ENCODE measurements at regions not wholly inside any gene's neighbourhood (a gene's known extent, or its start where the extent isn't known, plus 50 kb on each side); places are given as distances from the start of the nearest gene placed in this dataset.

DNA sequence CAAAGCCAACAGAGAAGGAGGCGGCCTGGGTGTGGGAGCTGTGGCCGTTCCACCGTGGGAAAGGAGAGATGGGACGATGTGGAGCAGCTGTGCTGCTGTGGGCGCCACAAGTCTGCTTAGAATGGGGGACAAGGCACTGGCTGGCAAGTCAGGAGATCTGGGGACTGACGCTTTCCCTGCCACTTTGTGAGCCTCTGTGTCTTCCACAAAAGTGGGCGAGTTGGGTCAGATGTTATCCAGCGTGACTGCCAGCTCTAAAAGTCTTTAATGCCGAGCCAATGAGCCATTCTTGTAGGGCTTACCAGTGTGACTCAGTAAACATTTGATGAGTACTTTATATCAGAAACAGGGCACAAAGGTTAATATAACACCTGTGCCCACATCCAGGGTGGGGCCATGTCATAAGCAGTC, 113.6 kb upstream of the MGAT5 start:
- TF ChIP-seq, protein P1, sequence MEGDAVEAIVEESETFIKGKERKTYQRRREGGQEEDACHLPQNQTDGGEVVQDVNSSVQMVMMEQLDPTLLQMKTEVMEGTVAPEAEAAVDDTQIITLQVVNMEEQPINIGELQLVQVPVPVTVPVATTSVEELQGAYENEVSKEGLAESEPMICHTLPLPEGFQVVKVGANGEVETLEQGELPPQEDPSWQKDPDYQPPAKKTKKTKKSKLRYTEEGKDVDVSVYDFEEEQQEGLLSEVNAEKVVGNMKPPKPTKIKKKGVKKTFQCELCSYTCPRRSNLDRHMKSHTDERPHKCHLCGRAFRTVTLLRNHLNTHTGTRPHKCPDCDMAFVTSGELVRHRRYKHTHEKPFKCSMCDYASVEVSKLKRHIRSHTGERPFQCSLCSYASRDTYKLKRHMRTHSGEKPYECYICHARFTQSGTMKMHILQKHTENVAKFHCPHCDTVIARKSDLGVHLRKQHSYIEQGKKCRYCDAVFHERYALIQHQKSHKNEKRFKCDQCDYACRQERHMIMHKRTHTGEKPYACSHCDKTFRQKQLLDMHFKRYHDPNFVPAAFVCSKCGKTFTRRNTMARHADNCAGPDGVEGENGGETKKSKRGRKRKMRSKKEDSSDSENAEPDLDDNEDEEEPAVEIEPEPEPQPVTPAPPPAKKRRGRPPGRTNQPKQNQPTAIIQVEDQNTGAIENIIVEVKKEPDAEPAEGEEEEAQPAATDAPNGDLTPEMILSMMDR (IDR thresholded peaks at IDR 0.05) = no peak

DNA sequence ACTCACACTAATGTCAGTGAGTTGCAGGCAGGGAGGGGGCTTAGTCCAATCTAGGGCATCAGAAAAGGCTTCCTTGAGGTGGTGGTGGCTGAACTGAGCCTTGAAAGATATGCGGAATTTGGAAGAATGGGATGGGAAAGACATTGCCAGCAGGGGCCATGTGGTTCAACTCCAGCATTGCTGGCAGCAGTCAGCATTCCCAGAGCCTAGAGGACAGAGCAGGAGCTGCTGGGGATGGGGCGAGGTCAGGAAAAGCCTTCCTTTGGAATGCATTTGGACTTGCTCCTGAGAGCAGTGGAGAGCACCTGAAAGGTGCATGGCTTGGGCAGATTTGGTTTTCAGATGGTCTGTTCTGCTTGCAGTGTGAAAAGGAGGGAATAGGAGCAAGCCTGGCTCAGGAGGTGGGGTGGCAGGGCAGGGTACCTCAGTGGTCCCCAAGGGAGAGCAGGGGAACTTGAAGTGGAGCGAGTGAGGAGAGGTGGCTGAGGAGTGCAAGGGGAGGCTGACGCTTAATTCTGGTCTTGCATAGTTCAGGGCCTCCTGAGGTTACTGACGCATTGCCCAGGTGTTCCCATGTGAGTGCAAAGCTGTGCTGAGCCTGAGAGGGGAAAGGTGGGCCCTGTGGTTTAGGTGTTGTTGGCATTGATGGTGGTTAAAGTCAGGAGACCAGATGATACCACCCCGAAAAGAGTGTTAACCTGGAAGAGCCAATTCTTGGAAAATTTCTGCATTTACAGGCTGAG, 112.1 kb upstream of the MGAT5 start:
- TF ChIP-seq, protein P1 (IDR thresholded peaks at IDR 0.05) = no peak

DNA sequence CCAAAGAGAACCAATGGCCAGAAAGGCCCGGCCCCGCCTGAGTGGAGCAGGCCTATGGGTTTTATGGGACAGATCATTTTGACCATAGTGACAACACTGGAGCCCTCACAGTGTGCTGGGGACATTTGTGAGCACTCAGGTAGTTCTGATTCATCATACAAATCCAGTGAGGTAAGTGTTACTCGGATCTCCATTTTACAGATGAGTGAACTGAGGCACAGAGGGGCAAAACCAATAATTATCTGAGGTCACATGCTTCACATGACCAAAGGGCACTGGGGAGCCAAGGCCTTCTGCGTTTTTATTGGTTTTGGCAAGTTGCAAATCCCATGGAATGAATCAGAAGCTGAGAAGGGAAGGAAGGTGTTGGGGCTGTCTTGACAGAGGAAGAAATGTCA, 111.5 kb upstream of the MGAT5 start:
- TF ChIP-seq, protein P1 (IDR thresholded peaks at IDR 0.05) = no peak

DNA sequence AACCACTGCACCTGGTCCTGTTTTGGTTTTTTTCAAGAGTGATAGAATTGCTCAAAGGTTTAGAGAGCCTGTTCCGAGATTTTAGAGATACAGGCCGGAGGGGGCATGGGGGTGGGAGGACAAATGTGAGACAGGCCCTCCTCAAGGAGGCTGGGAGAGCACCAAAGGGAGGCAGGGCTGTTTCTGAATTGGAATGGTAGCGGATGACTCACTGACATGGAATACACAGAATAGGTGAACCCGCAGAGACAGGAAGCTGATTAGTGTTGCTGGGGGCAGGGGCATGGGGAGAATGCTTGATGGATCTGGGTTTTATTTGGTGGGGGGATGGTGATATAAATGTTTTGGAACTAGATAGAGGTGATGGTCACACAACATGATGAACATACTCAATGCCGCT, 111.0 kb upstream of the MGAT5 start:
- TF ChIP-seq, protein P1 (IDR thresholded peaks at IDR 0.05) = no peak

DNA sequence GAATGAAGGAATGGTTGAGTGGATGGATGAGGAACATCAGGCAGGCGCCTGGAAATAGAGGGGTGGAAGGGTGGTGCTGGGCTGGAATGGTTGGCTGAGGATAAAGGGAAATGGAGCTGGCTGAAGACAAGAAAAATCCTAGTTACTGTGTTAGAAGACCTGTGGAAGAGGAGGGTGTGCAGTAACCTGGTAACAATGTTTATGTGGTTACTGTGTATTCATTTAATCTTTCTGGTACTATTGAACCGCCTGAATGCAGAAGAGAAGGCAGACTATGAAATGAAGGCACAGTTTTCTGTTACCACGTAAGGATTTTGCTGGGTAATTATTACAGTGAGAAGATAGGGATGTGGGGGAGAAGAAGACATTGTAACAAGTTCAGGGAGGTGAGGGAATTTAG, 110.3 kb upstream of the MGAT5 start:
- TF ChIP-seq, protein P1 (IDR thresholded peaks at IDR 0.05) = no peak

DNA sequence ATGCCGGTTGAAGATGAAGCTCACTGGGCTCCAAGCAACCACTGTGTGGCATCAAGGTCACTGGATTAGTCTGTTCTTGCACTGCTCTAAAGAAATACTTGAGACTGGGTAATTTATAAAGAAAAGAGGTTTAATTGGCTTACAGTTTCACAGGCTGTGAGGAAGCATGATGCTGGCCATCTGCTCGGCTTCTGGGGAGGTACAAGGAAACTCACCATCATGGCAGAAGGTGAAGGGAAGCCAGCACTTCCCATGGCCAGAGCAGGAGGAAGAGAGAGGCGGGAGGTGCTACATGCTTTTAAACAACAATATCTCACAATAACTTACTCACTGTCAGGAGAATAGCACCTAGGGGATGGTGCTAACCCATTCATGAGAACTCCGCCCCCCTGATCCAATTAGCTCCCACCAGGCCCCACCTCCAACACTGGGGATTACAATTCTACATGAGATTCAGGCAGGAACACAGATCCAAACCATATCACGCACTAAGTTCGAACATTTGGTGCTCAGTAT, 109.7 kb upstream of the MGAT5 start:
- TF ChIP-seq, protein P1 (IDR thresholded peaks at IDR 0.05) = no peak

DNA sequence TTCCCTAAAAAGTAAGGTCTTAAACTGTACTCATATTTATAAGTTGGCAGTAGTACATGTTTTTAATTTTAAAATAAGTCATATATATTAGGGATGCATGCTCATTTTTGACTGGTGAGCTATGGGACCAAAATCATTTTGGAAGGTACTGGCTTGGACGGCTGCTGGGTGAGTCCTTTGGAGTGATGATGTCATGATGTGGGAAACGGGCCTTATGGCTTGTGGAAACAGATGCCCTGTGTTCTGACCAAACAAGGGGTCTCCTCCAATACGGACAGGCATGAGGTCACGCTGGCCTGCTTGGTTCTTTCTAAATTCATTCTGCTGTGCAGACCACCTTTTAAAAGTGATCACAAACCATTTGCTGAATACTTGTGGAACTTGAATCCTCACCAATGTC, 109.2 kb upstream of the MGAT5 start:
- TF ChIP-seq, protein P1 (IDR thresholded peaks at IDR 0.05) = no peak
